ENCODE measurements at regions not wholly inside any gene's neighbourhood (a gene's known extent, or its start where the extent isn't known, plus 50 kb on each side); places are given as distances from the start of the nearest gene placed in this dataset.

DNA sequence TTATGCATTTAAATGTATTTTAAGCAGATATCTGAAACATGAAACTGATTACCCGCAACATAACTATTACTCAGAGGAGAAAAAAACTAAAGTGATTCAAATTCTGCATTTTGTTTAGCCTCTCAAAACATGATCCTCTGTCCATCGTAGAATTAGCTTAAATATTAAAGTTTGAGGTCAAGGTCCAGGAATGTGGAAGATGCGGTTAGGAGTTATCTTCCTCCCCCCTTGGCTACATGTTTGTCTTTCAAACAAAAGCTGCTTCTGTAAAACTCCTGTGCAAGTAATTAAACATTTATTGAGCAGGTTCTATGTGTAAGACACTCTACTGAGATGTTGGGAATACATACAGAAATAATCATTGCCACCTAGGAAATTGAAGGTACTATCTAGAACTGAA is 175.0 kb upstream of the ISL1 start:
- H3K4me1 Mint-ChIP-seq (ENCODE audit: low read depth), result no peaks in the 10 kb centered on the region
- H3K36me3 Mint-ChIP-seq (ENCODE audit: low read depth), result no peaks in the 10 kb centered on the region
- no peak for ATAC-seq (ENCODE audit: poor library complexity)
- POLR2A ChIA-PET, result no interaction called here
- no peak overlapping the region for H3K4me3 Mint-ChIP-seq
- Histone ChIP-seq H3K4me3 (ENCODE audit: low read length) (no peak overlapping the region), H3K27me3 (ENCODE audit: control insufficient read depth in 1 of 2, insufficient read depth in 2 of 2, low read length in 2 of 2) (no peaks in the 10 kb centered on the region), H3K4me1 (ENCODE audit: insufficient read depth, low read length) (no peaks in the 10 kb centered on the region), H3K9me3 (ENCODE audit: control insufficient read depth in 1 of 2, insufficient read depth in 1 of 2, low read length in 2 of 2) (peaks cover 0 to 4% of the 10 kb centered on the region in 2 experiments), H3K27ac (ENCODE audit: low read depth in 1 of 2, low read length in 2 of 2) (no peak overlapping the region), H3K36me3 (ENCODE audit: insufficient read depth, low read length) (no peaks in the 10 kb centered on the region)
- no peak for DNase-seq
- intact Hi-C loops (cut with DNase I, micrococcal nuclease), result no loop called here
- CTCF ChIA-PET, result no interaction called here
- H3K27me3 Mint-ChIP-seq, result no peaks in the 10 kb centered on the region
- TF ChIP-seq, protein P1, sequence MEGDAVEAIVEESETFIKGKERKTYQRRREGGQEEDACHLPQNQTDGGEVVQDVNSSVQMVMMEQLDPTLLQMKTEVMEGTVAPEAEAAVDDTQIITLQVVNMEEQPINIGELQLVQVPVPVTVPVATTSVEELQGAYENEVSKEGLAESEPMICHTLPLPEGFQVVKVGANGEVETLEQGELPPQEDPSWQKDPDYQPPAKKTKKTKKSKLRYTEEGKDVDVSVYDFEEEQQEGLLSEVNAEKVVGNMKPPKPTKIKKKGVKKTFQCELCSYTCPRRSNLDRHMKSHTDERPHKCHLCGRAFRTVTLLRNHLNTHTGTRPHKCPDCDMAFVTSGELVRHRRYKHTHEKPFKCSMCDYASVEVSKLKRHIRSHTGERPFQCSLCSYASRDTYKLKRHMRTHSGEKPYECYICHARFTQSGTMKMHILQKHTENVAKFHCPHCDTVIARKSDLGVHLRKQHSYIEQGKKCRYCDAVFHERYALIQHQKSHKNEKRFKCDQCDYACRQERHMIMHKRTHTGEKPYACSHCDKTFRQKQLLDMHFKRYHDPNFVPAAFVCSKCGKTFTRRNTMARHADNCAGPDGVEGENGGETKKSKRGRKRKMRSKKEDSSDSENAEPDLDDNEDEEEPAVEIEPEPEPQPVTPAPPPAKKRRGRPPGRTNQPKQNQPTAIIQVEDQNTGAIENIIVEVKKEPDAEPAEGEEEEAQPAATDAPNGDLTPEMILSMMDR (IDR thresholded peaks at IDR 0.05), result no peak
- peaks cover 11% of the 10 kb centered on the region for H3K9me3 Mint-ChIP-seq
- no peak overlapping the region for H3K27ac Mint-ChIP-seq

DNA sequence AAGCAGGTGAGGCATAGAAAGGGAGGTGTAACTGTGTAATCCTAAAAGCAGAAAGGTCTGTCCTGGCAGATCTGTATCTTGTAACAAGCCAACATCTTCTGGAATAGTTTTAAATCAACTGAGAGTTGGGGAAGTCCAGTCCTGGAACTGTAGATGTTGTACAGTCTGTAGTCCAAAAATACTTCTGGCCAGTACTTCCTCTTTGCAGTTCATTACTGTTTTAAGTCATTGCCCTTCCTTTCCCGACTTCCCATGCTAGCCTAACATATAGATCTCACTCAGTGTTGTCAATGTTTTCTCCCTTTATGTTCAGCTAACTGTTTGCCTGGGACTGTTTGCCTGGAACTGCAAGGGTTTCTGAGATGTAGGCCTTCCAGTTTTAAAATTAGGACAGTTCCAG is 168.5 kb upstream of the ISL1 start:
- Mint-ChIP-seq H3K27ac (no peak overlapping the region), H3K4me1 (ENCODE audit: low read depth) (no peaks in the 10 kb centered on the region), H3K36me3 (ENCODE audit: low read depth) (no peaks in the 10 kb centered on the region), H3K4me3 (no peak overlapping the region), H3K9me3 (no peaks in the 10 kb centered on the region), H3K27me3 (no peaks in the 10 kb centered on the region)
- Histone ChIP-seq H3K4me1 (ENCODE audit: insufficient read depth, low read length) (no peaks in the 10 kb centered on the region), H3K36me3 (ENCODE audit: insufficient read depth, low read length) (no peaks in the 10 kb centered on the region), H3K9me3 (ENCODE audit: control insufficient read depth in 1 of 2, insufficient read depth in 1 of 2, low read length in 2 of 2) (peaks cover 0 to 4% of the 10 kb centered on the region in 2 experiments), H3K27me3 (ENCODE audit: control insufficient read depth in 1 of 2, insufficient read depth in 2 of 2, low read length in 2 of 2) (no peaks in the 10 kb centered on the region), H3K27ac (ENCODE audit: low read depth in 1 of 2, low read length in 2 of 2) (no peak overlapping the region), H3K4me3 (ENCODE audit: low read length) (no peak overlapping the region)
- ATAC-seq (ENCODE audit: poor library complexity), result no peak
- ChIA-PET POLR2A (no interaction called here), CTCF (no interaction called here)
- intact Hi-C loops (cut with DNase I, micrococcal nuclease), result no loop called here
- no peak for DNase-seq
- TF ChIP-seq, protein P1 (IDR thresholded peaks at IDR 0.05), result no peak

DNA sequence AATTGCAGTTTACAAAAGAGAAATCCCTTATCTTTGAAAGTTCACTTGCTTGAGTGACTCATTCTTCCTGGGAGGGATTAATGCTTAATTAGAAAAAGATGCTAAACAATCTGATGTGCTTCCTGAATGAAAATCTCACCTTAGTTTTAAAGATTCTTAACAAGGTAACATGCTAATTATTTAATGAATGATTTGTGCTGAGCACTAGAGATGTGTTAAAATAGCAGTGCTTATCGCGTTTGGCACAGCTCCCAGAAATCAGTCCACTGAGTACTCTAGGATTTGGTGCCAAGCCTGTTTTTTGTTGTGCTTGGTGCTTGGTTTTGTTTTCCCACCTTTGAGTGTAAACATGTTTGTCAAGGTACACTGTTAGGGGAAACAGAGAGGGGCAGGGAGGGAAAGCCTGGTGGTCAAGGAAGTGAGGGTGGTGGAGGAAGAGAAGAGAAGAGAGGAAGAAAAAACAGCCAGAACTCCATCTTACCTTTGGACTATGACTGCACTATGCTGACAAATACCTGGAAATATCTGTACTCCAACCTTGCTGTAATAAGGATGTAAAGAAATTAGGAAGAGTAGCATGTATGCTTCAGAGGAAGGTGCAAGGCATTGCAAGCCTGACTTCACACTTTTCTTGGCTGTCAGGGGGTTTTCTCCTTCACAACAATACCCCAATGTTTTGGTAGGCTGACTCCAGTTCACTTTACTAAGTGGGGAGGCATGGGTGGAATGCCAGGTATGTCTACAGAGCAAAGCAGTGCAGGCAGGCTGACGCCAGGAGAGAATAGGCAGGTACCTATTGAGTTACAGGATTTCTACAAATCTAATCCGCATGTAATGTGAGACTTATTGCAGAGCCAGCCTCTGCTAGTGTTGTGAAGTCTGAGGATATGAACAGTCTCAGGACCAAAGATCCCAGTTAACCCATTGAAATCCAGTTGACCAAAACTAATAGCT is 157.2 kb upstream of the ISL1 start:
- CTCF ChIA-PET, result no interaction called here
- TF ChIP-seq, protein P1 (IDR thresholded peaks at IDR 0.05), result no peak
- Histone ChIP-seq H3K27me3 (ENCODE audit: control insufficient read depth in 1 of 2, insufficient read depth in 2 of 2, low read length in 2 of 2) (no peaks in the 10 kb centered on the region), H3K36me3 (ENCODE audit: insufficient read depth, low read length) (no peaks in the 10 kb centered on the region), H3K9me3 (ENCODE audit: control insufficient read depth in 1 of 2, insufficient read depth in 1 of 2, low read length in 2 of 2) (peaks cover 3 to 8% of the 10 kb centered on the region in 2 experiments), H3K4me1 (ENCODE audit: insufficient read depth, low read length) (no peaks in the 10 kb centered on the region), H3K27ac (ENCODE audit: low read depth in 1 of 2, low read length in 2 of 2) (no peak overlapping the region), H3K4me3 (ENCODE audit: low read length) (no peak overlapping the region)
- no peak for ATAC-seq (ENCODE audit: poor library complexity)
- no peaks in the 10 kb centered on the region for H3K27me3 Mint-ChIP-seq
- intact Hi-C loops (cut with DNase I, micrococcal nuclease), result no loop called here
- H3K4me1 Mint-ChIP-seq (ENCODE audit: low read depth), result no peaks in the 10 kb centered on the region
- peaks cover 13% of the 10 kb centered on the region for H3K9me3 Mint-ChIP-seq
- no peak for DNase-seq
- H3K36me3 Mint-ChIP-seq (ENCODE audit: low read depth), result no peaks in the 10 kb centered on the region
- H3K27ac Mint-ChIP-seq, result no peak overlapping the region
- POLR2A ChIA-PET, result no interaction called here
- H3K4me3 Mint-ChIP-seq, result no peak overlapping the region
